HG03442 (cell line): ENCODE measurements at regions not wholly inside any gene's neighbourhood (a gene's known extent, or its start where the extent isn't known, plus 50 kb on each side); places are given as distances from the start of the nearest gene placed in this dataset.
"Not testable (repeated sequence)": the region's sequence is repeated elsewhere in the genome, so short reads cannot be mapped to it uniquely, and the experiment has no call there.

Experiments used
- ATAC-seq: cut with Tn5 transposase; IDR thresholded peaks from one replicate; pipeline ENCODE4 v1.9.1; 2021; ENCODE audit warnings: mild to moderate bottlenecking, moderate library complexity; ENCODE audit not compliant: unreplicated experiment

- no peak for ATAC-seq
Observed at GRCh38 chr13:80180740-80181355, 160.1 kb downstream of the SPRY2 start.

DNA sequence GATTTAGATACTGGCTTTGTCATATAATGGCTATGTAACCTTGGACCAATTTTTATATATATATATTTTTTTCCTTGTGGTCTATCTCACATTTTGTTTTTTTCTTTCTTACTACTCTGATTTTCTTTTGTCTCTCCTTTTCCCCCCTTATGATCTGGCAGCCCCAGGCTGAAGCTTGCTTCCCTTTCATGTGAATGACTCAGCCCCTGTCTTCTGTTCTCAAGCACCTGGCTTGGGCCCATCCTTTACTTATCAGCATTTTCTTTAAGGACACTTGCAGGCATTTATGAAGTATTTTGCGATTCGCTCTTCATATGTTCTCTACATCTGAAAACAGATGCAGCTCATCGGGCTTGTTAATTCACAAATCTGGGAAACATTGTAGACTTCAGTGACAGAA is 163.6 kb downstream of the SPRY2 start:
- ATAC-seq = no peak

DNA sequence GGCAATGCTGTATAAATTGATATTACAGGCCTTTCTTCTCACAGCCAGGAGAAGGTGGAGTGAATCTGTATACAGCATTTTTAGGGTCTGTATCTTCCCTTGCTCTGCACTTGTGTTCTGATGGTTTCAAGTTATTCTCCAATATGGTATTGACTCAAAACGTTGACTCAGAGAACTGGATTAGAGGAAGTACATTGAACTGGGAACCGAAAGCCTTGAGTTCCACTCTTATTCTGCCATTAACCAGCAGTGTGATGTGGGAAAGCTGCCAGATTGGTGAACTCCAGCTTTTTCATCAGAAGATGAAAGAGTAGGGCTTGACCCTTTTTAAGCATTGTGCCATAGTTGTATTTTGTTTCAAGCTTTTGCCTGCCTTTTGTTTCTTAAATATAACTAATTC is 167.7 kb downstream of the SPRY2 start:
- peak; percentile 45 for ATAC-seq

- ATAC-seq = no peak
Observed at GRCh38 chr13:80171096-80171495, 169.8 kb downstream of the SPRY2 start.

- no peak for ATAC-seq
Observed at GRCh38 chr13:80168089-80168850, 172.7 kb downstream of the SPRY2 start.

DNA sequence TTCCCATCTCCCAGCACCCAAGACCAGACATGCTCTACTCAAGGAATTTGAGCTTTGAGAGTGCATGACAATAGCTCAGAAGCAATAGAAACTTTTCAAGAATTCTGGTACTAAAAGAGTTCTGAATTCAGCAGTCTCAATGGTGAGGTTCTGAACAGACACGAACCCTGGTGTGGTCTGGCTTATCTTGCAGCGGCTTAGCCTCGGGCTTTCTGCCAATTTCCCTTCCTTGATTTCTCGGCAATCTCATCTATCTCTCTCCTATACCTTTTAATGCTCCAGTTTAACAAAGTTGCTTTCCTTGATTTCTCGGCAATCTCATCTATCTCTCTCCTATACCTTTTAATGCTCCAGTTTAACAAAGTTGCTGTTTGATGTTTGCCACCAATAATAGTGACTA is 174.6 kb downstream of the SPRY2 start:
- no peak for ATAC-seq

- no peak for ATAC-seq
Observed at GRCh38 chr13:80164462-80164861, 176.5 kb downstream of the SPRY2 start.

DNA sequence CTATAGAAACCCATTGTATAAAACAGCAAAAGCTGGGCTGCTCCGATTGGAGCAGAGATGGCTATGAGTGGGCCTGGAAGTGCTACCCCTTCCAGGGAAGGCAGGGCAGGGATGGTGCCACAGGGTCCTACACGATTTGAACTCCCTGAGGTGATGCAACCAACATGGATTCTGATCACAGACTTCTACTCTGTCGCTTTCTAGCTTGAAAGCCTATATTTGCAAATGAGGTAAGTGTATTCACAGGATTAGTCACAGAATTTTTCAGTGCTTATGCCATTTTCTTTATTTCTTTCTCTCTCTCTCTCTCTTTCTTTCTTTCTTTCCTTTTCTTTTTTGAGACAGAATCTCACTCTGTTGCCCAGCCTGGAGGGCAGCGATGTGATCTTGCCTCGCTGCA is 179.0 kb downstream of the SPRY2 start:
- no peak for ATAC-seq

- no peak for ATAC-seq
Observed at GRCh38 chr13:80161219-80161618, 179.7 kb downstream of the SPRY2 start.

DNA sequence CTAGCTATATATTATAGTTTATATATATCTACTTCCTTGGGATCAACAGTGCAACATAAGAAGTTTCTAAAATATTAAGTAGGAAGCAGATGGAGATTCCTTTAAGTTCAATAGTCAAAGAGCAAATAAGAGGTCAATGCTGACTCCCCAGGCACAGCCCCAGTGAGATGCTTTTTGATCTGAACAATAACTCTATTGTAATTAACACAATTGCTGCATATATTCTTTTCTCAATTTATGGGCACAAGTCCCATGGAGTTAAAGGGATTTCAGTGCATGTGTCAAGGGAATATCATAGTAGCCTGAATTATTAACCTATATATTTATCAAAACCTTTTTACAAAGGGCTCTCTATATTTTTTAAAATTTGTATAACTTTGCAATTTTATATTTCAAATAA is 180.8 kb downstream of the SPRY2 start:
- no peak for ATAC-seq

GRCh38 chr13:80157261-80157932 is 183.5 kb downstream of the SPRY2 start:
- ATAC-seq = no peak

DNA sequence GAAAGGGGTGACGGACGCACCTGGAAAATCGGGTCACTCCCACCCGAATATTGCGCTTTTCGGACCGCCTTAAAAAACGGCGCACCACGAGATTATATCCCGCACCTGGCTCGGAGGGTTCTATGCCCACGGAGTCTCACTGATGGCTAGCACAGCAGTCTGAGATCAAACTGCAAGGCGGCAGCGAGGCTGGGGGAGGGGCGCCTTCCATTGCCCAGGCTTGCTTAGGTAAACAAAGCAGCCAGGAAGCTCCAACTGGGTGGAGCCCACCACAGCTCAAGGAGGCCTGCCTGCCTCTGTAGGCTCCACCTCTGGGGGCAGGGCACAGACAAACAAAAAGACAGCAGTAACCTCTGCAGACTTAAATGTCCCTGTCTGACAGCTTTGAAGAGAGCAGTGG is 188.8 kb downstream of the SPRY2 start:
- not testable (repeated sequence) for ATAC-seq

- ATAC-seq = no peak
Observed at GRCh38 chr13:80151016-80151415, 189.9 kb downstream of the SPRY2 start.

GRCh38 chr13:80149736-80150135 is 191.2 kb downstream of the SPRY2 start:
- no peak for ATAC-seq

DNA sequence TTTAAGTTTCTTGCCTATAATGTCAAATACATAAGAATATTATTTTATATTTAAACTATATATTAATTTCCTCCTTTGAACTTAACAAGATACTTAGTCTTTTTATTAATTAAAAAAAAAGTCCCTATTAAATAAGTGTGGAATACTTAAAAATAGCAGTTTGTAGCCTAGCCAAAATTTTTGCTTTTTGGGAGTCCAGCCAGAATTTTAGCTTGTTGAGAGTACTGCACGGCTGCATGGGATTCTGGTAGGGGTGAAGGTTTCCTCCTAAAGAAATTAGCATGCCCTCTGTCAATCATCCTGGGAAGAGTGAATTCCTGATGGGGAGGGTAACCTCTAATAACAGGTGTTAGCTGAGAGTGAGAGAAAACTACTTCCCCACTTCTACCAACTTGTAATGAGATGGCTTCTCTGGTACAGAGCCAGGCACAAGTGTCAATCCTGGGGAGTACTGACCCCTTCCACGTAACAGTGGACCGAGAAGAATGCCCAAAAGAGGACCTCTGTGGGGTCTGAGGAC is 195.7 kb downstream of the SPRY2 start:
- no peak for ATAC-seq

DNA sequence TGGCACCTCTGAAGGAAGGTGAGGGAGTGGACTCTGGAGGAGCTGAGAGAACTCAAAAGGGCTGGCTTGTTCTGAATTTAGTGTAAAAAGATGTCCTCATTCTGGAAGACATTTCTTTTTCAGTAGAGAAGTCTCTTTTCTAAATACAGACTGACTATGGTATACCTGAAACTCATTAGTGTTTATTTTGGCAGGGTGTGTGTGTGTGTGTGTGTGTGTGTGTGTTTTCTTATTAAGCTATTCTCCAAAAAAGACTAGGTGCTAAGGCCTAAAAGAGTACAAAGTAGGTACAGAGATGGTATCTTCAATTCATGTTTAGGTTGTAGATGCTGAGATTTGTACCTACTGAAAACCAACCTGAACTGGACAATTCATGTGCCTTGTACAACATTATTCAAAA is 196.4 kb downstream of the SPRY2 start:
- no peak for ATAC-seq

GRCh38 chr13:80141123-80141849 is 199.6 kb downstream of the SPRY2 start:
- ATAC-seq = no peak

- ATAC-seq = no peak
Observed at GRCh38 chr13:80140685-80141084, 200.2 kb downstream of the SPRY2 start.

DNA sequence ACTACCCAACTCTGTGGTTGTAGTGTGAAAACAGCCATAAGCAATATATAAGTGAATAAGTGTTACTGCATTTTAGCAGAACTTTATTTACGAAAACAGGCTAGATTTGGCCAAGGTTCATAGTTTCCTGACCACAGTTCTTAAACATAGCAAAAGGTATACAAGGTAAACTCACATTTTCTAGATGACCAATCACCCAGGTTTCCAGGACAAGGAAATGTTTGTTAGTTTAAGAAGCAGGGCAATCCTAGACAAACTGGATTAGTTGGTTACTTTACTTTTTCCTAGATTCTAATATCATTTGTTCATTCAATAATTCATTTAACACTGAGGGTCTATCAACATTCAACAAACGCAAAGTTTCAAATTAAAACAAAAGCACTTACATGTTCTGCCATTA is 201.7 kb downstream of the SPRY2 start:
- no peak for ATAC-seq

DNA sequence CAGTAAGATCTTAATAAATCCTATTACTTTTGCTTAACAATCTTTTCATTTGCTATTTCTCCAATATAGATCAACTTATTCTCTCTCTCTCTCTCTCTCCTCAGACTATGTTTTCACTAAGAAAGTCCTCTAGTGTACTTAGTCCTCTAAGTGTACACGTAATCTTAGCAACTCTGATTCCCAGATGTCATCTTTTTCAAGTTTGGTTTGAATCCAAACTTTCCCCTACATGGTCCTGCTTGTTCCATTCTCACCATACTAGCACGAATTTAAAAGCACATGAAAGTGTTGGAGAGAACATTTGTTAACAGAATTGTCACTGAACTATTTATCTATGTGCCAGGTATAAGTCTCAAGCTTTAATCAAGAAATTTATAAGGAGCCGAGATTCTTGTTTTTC is 202.9 kb downstream of the SPRY2 start:
- ATAC-seq = no peak

DNA sequence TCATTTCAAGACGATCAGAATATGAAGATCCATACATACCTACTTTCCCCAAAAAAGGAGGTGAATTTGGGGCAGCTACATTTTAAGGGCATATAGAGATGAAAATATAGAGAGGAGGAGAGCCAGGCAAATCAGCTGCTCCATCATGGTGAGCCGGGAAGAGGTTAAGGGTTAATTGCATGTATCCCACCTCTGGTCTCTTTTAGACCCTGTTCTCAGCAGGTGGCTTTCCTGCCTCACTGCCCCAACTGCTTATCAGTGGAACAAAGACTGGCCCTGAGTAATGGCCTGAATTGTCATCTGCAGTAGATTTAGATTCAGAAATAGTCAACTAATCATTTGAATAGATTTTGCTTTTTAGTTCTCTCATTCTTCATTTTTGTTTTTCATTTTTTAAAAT is 206.6 kb downstream of the SPRY2 start:
- no peak for ATAC-seq
